GM21737 (cell line): ENCODE measurements at regions not wholly inside any gene's neighbourhood (a gene's known extent, or its start where the extent isn't known, plus 50 kb on each side); places are given as distances from the start of the nearest gene placed in this dataset.
"Not testable (repeated sequence)": the region's sequence is repeated elsewhere in the genome, so short reads cannot be mapped to it uniquely, and the experiment has no call there.

ENCODE experiments used
- ATAC-seq: cut with Tn5 transposase; IDR thresholded peaks from one replicate; pipeline ENCODE4 v1.9.1; 2021; ENCODE audit warnings: mild to moderate bottlenecking, moderate library complexity; ENCODE audit not compliant: unreplicated experiment

DNA sequence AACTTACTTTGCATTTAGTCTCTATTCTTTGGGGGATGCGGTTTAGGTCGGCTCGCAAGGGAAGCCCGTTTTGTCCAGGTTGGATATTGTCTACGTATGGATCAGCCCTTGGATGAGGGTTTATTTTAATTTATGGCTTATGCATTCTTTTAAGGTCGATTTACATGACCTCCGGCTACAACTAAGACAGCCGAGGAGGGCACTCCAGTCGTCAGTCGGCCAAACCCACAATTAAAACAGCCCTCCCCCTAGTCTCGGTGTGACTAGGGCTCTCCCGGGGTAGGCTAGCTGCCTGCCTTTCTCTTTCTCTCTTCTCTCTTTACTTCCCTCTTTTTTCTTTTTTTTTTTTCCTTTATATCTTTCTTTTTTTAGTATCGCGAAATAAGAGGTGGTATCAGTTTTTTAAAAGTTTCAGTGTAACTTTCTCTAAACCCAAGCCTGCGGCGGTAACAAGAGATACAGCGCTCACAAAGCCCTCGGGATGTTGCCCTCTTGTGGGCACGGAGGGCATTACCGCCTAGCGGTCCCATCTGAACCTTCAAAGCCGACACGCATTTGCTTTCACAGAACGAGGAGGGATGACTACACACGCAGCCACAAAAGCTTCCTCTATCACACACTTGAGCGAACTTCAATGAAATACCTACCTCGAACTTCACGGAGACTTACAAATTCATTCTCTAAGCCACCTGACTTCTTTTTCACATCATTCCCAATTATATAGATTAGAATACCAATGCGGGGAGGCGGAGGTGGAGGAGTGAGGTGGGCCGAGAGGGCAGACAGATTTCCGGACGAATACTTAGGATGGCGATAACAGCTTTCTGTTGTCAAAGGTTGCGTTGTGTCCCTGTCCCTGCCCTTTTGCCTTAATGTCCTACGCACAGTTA lies 132.3 kb upstream of the C11orf58 start:
- ATAC-seq: peak; percentile 76

DNA sequence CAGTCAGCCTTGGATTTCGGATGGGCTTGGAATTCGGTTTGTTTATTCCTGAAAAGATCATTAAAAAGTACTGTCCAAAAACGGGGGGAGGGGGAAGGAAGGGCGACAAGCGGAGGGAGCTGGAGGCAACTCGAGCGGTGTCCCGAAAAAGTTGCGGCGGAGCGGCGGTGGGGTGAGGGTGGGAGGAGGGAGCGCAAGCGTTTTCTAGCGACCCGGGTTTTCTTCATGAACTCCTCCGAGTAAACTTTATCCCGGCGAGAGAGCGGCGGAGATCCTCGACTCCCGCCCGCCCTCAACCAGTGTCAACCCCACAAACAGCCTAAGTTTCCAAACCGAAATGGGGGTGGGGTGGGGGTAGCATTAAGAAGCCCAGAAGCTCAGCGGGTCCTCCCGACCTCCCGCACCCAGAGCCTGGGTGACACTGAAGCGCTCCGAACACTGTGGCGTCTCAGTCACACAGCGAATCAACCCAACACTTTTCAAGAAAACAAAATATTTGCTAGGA lies 133.0 kb upstream of the C11orf58 start:
- ATAC-seq: no peak

DNA sequence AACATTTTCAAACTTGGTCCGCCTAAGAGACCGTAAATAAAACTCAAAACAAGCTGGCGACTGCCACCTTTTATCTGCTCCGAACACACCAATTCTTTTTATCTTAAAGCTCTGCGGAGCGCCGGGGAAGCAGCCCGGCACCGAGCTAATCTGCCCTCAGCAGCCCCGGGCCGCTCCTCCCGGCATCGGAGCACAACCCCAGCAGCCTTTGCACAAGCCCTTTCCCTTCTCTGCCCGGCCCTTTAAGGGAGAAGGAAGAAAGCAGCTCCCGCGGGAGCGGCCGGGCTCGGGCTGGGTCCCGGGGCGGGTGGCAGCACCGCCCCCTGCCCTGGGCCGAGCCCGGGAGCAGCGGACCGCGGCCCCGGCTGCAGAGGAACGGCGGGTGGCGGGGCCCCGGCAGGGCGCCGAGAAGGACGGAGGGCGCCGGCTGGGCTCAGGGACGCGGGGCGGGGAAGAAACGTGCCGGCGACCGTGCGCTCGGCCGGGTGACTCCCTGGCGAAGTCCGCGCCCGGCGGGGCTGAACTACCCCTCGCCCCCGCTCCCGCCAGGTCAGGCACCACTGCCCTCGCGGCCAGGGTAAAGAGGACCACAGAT lies 133.6 kb upstream of the C11orf58 start:
- no peak for ATAC-seq

DNA sequence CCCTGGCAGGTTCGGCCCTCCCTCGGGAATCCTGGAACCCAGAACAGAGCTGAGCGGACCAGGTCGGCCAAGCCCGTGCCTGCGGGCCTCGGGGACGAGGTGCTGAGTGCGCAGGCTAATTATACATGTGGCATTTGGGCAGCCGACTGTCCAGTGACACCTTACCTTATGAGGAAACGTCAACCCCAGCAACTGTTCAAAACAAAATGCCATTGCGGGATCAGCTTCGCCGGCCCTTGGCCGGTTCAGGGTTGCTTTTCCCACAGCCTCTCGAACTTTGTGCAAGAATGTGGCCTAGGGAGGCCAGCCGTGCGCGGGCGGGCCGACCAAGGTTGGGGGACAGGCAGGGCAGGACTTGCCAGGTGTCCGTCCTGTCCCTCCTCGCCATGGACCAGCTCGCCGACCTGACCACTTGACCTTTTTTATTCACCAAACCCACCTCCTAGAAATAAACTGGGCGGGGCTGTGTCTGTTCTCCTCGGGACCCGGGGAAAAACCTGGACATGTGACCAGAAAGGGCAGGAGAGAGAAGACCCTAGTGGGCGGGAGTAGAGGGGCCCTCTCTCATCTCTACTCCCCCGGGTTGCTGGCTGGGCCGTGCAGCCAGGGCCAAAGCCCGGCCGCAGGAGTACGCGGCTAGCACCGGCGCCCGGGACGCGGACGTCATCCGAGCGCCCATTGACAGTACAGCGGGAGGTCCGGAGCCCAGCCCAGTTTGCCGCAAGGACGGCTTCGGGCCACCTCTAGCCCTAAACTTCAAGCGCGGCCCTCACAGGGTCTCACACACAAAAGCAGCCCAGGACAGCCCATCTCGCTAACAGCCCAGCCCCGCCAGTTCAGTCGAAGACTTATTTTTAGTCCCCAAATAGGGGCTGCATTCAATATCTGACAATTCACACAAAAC lies 134.3 kb upstream of the C11orf58 start:
- no peak for ATAC-seq

DNA sequence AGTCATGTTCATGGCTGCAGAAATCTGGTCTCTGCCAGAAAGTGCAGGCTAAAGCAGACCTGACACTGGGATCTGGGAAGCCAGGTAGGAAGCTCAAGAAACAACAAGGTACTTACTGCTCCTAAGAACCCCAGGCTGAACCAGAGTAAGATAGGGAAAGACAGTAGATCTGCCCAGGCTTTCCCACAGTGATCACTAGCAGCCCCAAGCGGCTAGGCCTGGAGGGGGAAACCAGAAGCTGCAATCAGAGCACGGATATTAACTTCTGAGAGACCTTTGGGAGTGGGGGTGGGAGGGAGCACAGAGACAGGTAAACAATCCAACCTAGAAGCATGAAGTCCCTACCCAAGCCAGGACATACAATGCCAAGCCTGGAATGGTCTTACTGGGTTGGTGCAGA lies 135.2 kb upstream of the C11orf58 start:
- no peak for ATAC-seq

DNA sequence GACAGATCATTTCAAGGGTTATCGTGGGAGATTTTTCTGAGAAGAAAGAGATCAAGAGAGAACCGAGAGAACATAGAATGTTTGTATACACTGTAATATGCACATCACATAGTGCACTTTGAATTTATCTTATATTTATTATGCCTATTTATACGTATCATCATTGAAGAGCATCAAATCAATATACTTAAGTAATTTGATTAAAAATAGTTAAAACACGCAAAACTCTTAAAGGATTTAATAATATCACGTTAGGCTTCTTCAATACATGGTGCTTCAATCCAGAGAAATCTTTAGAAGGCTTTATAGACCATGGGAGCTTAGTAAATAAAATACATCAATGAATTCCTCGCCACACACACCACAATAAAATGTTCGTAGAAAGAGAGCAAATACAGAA lies 139.5 kb upstream of the C11orf58 start:
- ATAC-seq: no peak

DNA sequence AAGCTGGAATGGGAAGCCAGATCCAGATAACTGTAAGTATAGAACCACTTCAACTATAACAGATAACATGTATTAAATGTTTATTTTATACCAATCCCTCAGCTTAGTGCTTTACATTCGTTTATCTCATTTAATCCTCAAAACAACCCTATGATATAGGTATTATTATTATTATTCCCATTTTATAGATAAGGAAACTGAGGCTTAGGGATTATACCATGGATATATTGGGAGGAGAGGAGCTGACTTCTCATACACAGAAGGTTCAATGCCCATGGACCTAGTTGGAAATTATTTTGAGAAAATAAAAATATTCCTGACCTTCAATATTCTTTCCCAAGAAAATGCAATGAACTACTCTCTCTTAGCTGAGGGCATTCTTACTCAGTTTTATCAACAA lies 140.4 kb upstream of the C11orf58 start:
- ATAC-seq: no peak

DNA sequence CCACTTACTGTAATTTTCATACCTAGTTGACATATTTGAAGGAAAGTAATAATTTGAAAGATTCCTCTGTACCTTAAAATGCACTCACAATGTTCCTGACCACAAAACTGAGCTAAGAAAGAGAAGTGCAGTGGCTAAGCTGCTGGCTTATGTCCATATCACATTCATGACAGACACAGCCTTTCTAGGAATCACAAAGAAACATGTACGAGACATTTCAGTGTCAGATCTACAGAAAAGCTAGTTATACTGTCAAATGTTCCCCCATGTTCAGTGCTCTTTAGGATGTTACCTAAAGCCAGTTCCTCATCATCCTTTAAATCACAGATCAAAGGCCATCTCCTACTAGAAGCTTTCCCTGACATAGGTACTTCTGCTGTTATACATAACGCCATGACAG lies 142.2 kb upstream of the C11orf58 start:
- no peak for ATAC-seq

DNA sequence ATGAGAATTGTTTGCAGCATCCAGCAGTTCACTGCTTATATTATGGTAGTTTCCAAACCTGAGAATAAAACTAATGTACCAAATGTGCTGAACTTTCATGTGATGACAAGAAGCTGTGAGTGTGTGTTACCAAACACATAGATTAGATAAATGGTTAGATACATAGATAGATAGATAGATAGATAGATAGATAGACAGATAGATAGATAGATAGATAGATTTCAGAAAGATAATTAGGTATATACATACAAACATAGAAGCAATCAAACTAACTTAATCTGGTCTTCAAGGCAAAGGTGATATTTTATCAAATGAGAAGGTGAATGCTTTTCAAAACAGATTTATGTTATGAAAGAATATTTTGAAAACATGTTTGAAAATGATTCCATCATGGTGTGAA lies 147.3 kb upstream of the C11orf58 start:
- ATAC-seq: no peak

DNA sequence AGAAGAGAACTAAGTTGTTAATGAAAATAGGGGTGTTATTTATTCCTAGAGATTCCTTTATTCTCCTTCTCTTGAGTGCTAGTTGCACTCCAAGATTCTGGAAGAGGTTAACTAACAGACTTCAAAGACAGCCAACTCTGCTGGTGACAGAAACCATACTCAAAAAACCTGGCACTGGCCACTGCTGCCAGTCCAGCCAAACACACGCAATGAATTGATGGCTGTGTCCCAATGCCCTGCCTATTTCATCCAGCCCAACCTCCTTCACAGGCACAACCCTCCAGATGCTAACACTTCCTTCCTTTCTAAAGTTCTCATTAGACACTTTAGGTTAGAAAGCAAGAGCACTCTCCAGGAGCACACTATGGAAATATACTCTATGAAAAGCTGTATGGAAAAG lies 150.8 kb upstream of the C11orf58 start:
- ATAC-seq: no peak

DNA sequence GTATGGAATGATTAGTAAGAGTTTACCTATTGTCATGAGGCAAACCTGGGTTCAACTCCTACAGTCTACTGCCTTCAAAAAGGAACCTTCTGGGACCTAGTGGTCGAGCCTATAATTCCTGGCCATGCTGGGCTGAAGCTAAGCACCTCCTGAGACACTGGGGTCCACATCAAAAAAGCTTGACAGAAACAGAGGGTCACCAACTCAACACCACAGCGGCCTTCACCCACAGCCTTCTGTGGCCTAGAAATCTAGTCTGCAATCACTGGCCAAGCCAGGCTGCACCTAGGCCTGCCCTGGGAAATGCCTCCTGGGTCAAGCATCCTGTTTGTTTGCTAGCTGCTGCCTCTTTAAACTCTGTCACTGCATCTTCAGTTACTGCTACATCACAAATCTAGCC lies 153.9 kb upstream of the C11orf58 start:
- ATAC-seq: no peak

DNA sequence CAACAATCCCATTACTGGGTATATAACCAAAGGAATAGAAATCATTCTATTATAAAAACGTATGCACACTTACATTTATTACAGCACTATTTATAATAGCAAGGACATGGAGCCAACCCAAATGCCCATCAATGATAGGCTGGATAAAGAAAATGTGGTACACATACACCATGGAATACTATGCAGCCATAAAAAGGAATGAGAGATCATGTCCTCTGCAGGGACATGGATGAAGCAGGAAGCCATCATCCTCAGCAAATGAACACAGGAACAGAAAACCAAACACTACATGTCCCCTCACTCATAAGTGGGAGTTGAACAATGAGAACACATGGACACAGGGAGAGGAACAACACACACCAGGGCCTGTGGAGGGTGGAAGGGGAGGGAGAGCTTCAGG lies 157.4 kb upstream of the C11orf58 start:
- ATAC-seq: not testable (repeated sequence)

DNA sequence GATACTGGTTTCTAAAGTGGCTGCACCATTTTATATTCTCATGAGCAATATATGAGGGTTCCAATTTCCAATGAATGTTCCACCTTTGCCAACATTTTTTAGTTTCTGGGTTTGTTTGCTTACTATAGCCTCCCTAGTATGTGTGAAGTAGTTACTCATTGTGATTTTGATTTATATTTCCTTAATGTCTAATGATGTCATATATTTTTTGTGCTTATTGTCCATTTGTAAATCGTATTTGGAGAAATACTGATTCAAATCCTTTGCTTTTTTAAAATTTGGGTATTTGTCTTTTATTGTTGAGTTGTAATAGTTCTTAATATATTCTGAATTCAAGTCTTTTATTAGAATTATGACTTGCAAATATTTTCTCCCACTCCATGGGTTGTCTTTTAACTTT lies 161.0 kb upstream of the C11orf58 start:
- no peak for ATAC-seq

DNA sequence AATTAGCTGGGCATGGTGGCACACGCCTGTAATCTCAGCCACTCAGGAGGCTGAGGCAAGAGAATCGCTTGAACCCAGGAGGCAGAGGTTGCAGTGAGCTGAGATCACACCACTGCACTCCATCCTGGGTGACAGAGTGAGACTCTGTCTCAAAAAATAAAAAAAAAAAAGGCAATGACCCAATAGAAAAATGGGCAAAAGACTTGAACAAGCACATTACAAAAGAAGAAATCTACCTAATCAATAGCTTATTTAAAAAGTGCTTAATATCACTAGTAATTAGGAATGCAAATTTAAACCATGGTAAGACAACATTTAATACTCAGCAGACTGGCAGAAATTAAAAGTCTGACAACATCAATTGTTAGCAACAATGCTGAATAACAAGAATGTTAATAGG lies 163.6 kb upstream of the C11orf58 start:
- not testable (repeated sequence) for ATAC-seq

DNA sequence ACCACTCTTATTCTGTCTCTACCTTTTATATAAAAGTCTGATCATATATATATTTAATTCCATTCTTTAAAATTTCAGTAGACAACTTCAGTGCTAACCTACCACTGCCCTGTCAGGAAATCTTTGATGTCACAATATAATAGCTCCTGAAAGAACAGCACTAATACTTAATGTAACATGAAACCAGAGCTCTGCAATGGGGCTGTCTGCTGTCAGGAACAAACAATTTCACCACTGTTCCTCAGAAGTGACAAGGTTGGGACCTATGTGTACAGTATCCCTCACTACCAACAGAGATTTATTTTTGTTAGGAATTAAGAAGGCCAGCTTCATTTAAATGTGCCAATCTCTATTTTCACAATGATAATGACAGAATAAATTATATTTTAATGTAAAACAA lies 165.5 kb upstream of the C11orf58 start:
- no peak for ATAC-seq

DNA sequence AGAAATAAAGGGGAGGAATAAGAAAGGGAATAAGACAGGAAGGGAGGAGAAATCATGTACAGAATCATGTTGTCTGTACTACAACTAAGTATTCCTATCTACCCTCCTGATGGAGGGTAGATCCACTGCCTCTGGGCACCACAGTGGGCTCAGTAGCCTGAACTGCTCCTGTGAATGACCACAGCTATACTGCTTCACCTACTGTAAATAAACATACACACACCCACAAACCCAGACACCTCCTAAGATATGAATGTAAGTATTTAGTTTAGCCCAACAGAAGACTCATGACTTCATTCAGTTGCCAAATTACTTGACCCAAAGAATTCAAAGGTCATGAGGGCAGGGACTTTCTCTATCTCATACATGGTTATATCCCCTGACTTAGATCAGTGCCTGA lies 177.3 kb upstream of the C11orf58 start:
- no peak for ATAC-seq

DNA sequence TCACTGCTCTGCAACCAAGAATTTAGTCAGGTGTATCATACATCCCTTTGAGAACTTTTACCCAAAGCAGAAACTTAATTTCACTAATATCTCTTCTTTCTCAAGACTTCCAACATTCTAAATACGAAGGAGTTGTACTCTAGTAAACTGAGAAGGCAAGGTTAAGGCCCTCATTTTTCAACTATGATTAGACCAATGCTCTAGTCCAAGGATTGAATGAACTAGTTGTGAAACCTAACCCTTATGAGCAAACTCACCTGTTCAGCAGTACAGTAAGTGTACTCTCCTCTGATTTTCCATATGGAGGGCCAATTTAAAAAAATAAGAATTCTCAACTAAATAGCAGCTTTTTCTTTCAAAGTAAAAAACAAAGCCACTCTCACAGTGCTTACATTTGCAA lies 180.0 kb upstream of the C11orf58 start:
- ATAC-seq: no peak

DNA sequence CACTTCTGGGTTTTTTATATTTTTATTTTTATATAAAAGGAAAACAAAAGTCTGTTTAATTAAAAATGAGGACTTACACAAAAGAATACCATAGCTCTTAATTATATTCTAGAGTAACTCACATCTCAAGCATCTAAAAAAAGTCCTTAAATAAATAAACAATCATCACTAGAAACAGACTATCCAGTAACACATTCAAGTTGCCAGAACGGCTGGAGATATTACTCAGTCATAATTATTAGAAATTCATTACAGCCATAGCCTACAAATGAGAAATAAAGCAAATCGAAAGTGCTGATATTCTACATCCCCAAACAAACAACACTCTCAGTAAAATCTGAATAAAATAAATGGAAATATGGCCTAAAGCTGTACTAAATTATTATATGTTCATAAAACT lies 182.5 kb upstream of the C11orf58 start:
- ATAC-seq: no peak

DNA sequence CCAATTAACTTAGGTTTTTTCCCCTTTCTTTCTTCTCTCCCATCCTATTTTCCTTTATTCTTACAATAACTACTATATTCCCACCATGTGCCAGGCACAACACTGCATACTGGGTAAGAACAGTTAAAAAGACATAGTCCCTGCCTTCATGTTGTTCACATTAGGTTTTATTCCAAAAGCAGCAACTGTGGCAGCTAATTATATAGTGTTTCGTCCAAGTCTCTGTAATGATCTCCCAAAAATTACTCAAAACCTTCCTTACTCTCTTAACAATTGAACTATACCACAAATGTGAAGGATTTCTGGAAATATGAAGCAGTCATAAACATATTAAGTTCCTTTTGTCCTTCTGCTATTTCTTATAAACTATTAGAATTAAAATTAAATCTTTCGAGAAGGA lies 184.1 kb upstream of the C11orf58 start:
- no peak for ATAC-seq

DNA sequence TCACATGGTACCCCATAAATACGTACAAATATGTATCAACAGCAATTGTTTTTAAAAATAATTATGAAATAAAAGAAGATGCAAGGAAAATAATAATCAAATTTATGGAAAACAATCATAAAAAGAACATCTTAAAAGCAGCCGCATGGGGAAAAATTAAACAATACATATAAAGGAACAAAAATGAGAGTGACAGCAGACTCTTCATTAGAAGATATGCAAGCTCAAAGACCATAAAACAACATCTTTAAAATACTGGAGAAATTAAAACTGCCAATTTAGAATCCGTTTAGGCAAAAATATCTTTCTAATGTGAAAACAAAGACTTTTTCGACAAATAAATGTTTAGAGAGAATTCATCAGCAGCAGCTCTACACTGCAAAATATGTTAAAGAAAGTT lies 190.6 kb upstream of the C11orf58 start:
- ATAC-seq: no peak

DNA sequence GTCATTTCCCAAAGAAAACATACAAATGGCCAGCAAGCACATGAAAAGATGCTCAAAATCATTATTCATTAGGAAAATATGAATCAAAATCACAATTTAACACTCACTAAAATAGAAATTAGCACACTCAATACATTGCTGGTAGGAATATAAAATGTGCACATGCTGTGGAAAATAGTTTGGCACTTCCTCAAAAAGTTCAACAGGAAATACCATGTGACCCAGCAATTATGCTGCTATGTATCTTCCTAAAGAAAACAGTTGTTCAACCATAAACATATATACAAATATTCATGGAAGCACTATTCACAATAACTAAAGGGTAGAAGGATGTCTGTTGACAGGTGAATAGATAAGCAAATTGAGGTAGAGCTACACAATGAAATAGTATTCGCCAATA lies 187.3 kb upstream of the SOX6 start:
- no peak for ATAC-seq
